Endothelial cell (in vitro differentiated cells): ENCODE measurements at regions not wholly inside any gene's neighbourhood (a gene's known extent, or its start where the extent isn't known, plus 50 kb on each side); places are given as distances from the start of the nearest gene placed in this dataset.

Experiments
- DNase-seq: peaks from one replicate; pipeline ENCODE4 v3.0.0; 2021; ENCODE audit warnings: low spot score
- H3K27ac Mint-ChIP-seq: one replicate; pipeline ENCODE4 v1.8.0; 2021; ENCODE audit warnings: mixed read lengths, inconsistent platforms; ENCODE audit not compliant: unreplicated experiment
- H3K27me3 Mint-ChIP-seq: one replicate; pipeline ENCODE4 v1.8.0; 2021; ENCODE audit warnings: mild to moderate bottlenecking, moderate library complexity, mixed read lengths, inconsistent platforms; ENCODE audit not compliant: unreplicated experiment
- H3K36me3 Mint-ChIP-seq: one replicate; pipeline ENCODE4 v1.8.0; 2021; ENCODE audit warnings: mild to moderate bottlenecking, low read depth, mixed read lengths, inconsistent platforms; ENCODE audit not compliant: unreplicated experiment
- H3K4me1 Mint-ChIP-seq: one replicate; pipeline ENCODE4 v1.8.0; 2021; ENCODE audit warnings: mild to moderate bottlenecking, mixed read lengths, inconsistent platforms; ENCODE audit not compliant: unreplicated experiment
- H3K4me3 Mint-ChIP-seq: one replicate; pipeline ENCODE4 v1.8.0; 2021; ENCODE audit warnings: mild to moderate bottlenecking, mixed read lengths, inconsistent platforms; ENCODE audit not compliant: unreplicated experiment
- H3K9me3 Mint-ChIP-seq: one replicate; pipeline ENCODE4 v1.8.0; 2021; ENCODE audit warnings: mixed read lengths, inconsistent platforms; ENCODE audit not compliant: unreplicated experiment
- TF ChIP-seq, protein P1 (sequence below): fragments of 200-600 bp; sonication (generic); IDR thresholded peaks from one replicate; pipeline ENCODE4 v1.5.0; 2021; ENCODE audit warnings: antibody characterized with exemption; ENCODE audit not compliant: unreplicated experiment

DNA sequence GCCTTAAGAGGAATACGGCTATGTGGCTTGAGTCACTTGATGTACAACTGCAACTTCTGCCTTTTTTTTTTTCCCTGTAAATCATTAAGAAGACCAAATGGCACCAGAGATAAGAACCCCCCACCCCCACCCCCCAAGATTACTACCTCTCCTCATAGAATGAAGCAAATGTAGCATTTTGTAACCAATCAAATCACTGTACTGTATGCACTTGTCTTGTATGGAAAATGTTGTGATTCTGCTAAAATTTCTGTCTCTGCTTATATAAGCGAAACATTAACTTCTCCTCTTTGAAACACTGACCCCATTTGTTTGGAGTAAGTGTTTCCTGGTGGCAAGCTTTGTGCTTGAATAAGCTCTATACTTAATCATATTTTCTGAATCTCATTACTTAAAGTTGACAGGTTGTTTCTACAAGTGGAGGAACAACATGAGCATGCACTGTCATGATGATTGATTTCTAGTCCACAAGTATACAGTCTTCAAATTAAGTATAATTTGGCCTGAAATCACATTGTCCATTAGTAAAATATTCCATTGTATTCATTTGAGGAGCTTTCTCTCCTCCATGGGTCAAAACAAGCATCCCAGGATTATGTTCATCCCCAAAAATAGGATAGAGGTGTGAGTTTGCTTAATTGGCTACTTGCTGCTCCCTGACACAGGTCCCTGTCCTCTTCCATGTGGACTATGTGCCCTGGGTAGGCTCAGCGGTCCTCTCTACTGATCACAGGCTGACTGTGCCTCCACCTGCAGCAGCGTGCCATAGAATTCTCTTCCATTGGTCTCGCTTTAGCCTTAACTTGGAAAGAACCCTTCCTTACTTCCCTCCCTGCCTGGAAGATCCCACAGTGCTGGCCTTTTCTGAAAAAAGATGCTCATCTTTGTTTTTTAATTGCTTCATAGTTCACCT, 104.0 kb upstream of the BMP2K start:
- no peak overlapping the region for H3K27ac Mint-ChIP-seq
- DNase-seq, result no peak
- TF ChIP-seq, protein P1, sequence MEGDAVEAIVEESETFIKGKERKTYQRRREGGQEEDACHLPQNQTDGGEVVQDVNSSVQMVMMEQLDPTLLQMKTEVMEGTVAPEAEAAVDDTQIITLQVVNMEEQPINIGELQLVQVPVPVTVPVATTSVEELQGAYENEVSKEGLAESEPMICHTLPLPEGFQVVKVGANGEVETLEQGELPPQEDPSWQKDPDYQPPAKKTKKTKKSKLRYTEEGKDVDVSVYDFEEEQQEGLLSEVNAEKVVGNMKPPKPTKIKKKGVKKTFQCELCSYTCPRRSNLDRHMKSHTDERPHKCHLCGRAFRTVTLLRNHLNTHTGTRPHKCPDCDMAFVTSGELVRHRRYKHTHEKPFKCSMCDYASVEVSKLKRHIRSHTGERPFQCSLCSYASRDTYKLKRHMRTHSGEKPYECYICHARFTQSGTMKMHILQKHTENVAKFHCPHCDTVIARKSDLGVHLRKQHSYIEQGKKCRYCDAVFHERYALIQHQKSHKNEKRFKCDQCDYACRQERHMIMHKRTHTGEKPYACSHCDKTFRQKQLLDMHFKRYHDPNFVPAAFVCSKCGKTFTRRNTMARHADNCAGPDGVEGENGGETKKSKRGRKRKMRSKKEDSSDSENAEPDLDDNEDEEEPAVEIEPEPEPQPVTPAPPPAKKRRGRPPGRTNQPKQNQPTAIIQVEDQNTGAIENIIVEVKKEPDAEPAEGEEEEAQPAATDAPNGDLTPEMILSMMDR, result no peak
- H3K4me3 Mint-ChIP-seq, result no peak overlapping the region
- peaks cover 2% of the 10 kb centered on the region for H3K27me3 Mint-ChIP-seq
- H3K9me3 Mint-ChIP-seq, result no peaks in the 10 kb centered on the region
- no peaks in the 10 kb centered on the region for H3K36me3 Mint-ChIP-seq
- H3K4me1 Mint-ChIP-seq, result peaks cover 33% of the 10 kb centered on the region

DNA sequence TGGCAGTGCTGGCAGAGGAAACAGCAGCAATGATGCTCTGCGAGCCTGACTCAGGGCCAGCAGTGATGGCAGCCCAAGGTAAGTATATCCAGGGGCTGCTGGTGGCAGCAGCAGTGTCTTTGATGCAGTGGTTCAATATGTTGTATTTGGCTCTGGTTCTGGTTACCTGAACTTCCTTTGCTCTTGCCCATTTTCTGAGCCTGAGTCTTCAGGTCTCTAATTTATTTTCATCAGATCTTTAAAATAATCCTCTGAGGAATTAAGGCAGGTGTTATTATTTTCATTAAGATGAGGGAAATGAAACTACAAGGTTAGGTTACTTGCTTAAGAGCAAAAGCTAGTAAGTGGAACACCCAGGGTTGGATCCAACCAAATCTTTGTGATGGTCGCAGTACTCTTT, 102.8 kb upstream of the BMP2K start:
- DNase-seq, result no peak
- Mint-ChIP-seq H3K36me3 (no peaks in the 10 kb centered on the region), H3K4me3 (no peak overlapping the region), H3K27ac (no peak overlapping the region), H3K4me1 (peaks cover 23% of the 10 kb centered on the region), H3K9me3 (no peaks in the 10 kb centered on the region), H3K27me3 (peaks cover 2% of the 10 kb centered on the region)
- TF ChIP-seq, protein P1, result no peak

DNA sequence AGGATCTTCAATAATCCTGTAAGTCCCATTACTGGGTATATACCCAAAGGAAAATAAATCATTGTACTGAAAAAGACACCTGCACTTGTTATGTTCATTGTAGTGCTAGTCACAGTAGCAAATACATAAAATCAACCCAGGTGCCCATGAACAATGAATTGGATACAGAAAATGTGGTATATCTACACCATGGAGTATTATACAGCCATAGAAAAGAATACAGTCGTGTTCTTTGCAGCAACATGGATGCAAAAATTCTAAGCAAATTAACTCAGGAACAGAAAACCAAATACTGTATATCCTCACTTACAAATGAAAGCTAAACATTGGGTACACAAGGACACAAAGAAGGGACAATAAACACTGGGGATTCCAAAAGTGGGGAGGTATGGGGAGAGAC, 100.8 kb upstream of the BMP2K start:
- Mint-ChIP-seq H3K4me1 (peaks cover 22% of the 10 kb centered on the region), H3K9me3 (no peaks in the 10 kb centered on the region), H3K36me3 (no peaks in the 10 kb centered on the region), H3K27ac (no peak overlapping the region), H3K4me3 (no peak overlapping the region), H3K27me3 (peaks cover 2% of the 10 kb centered on the region)
- DNase-seq, result no peak
- TF ChIP-seq, protein P1, result no peak

DNA sequence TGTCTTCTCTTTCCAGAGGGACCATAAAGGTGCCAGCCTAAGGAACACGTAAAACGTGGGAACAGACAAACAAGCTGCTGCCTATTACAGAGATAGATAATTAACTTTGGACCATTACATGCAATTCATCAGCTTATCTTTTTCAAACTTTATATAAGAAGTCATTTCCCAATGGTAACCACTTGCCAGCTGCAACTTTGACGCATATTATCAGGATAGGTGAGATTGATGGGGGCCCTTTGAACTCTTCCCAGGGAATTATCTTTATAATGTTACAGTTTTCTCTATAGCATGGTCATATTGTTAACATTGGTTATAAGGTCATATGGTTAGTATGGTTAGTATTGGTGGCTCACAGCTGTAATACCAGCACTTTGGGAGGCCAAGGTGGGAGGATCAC, 94.1 kb upstream of the BMP2K start:
- Mint-ChIP-seq H3K27me3 (peaks cover 2% of the 10 kb centered on the region), H3K4me1 (peaks cover 26% of the 10 kb centered on the region), H3K9me3 (no peaks in the 10 kb centered on the region), H3K36me3 (no peaks in the 10 kb centered on the region), H3K4me3 (no peak overlapping the region), H3K27ac (no peak overlapping the region)
- TF ChIP-seq, protein P1, result no peak
- no peak for DNase-seq

DNA sequence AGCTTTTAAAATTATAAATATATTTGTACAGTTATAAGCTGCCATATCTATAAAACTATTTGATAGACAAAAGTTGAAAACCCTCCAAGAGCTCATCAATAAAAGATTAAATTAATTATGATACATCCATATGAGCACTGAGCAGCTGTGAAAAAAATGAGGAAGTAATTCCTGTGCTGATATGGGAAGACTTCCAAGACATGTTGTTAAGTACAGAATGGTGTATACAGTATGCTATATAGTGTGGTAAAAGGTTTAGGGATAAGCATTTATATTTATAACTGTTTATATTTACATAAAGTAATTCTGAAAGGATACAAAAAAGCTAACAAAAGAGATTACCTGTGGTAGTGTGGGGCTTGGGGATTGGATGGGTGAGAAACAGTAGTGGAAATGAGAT, 92.8 kb upstream of the BMP2K start:
- no peak for DNase-seq
- Mint-ChIP-seq H3K27me3 (peaks cover 2% of the 10 kb centered on the region), H3K27ac (no peak overlapping the region), H3K4me1 (peaks cover 29% of the 10 kb centered on the region), H3K9me3 (no peaks in the 10 kb centered on the region), H3K4me3 (no peak overlapping the region), H3K36me3 (no peaks in the 10 kb centered on the region)
- TF ChIP-seq, protein P1, result no peak
